ENCODE measurements at regions not wholly inside any gene's neighbourhood (a gene's known extent, or its start where the extent isn't known, plus 50 kb on each side); places are given as distances from the start of the nearest gene placed in this dataset.

- no TSS peak for BruUV-seq (replicated peaks)
- no peak overlapping the region for H3K27ac ChIP-seq (ENCODE audit: control insufficient read depth, insufficient read depth)
- CTCF ChIA-PET, result interaction anchor here (1.0 kb wide), 1 partner anchor 16 kb away, joined by 3 read pairs; no protein-coding TSS in a partner anchor
- 0% methylated on average over 2 of the region's 2 CpGs for WGBS (ENCODE audit: insufficient coverage, insufficient replicate concordance, low lambda C conversion rate, missing lambda C conversion rate)
- DNase-seq (ENCODE audit: low read depth, low spot score) (no peak), ATAC-seq (no peak), FAIRE-seq (no peak)
- H3K9me3 ChIP-seq (replicated peaks; ENCODE audit: control insufficient read depth, insufficient read depth, low read length), result no peaks in the 10 kb centered on the region
- H3K27me3 ChIP-seq (replicated peaks in 1 of 2; ENCODE audit: control insufficient read depth in 2 of 2, insufficient read depth in 2 of 2, low read length in 1 of 2), result peaks cover 0 to 11% of the 10 kb centered on the region in 2 experiments; a peak in 3 of 4 replicates
- TF ChIP-seq MXI1 (IDR thresholded peaks at IDR 0.05; ENCODE audit: low read depth, low read length) (no peak), MAX (IDR thresholded peaks at IDR 0.05; ENCODE audit: low read depth, low read length) (no peak)
- POLR2A ChIA-PET, result no interaction called here
- SMC1A ChIA-PET (ENCODE audit: uncharacterized antibody, unreplicated experiment), result no interaction called here
- H2AFZ ChIP-seq (ENCODE audit: control insufficient read depth, low read depth, low read length), result no peak overlapping the region
- no peak overlapping the region for H3K4me2 ChIP-seq (ENCODE audit: control insufficient read depth, insufficient read depth)
- no peak overlapping the region for H3K4me3 ChIP-seq
- intact Hi-C loops (cut with micrococcal nuclease; ENCODE audit: unreplicated experiment) (no loop called here), in situ Hi-C loops (cut with MboI) (no loop called here)
- H4K20me1 ChIP-seq (ENCODE audit: control insufficient read depth, insufficient read depth), result no peaks in the 10 kb centered on the region
- RAD21 ChIA-PET (ENCODE audit: unreplicated experiment), result no interaction called here
- no peaks in the 10 kb centered on the region for H3K79me2 ChIP-seq (ENCODE audit: control insufficient read depth, insufficient read depth, low read length)
- H3K4me1 ChIP-seq (ENCODE audit: control insufficient read depth, insufficient read depth, low read length), result no peaks in the 10 kb centered on the region
- no peaks in the 10 kb centered on the region for H3K36me3 ChIP-seq (ENCODE audit: control insufficient read depth in 2 of 2, insufficient read depth in 2 of 2, low read length in 1 of 2)
- H3K9ac ChIP-seq (ENCODE audit: control insufficient read depth, insufficient read depth, low read length), result no peak overlapping the region
Observed at GRCh38 chr5:135221696-135222095, 177.3 kb downstream of the MACROH2A1 start.

GRCh38 chr5:135221187-135221473 lies 177.9 kb downstream of the MACROH2A1 start:
- SMC1A ChIA-PET (ENCODE audit: uncharacterized antibody, unreplicated experiment), result no interaction called here
- 30% methylated on average over 3 of the region's 3 CpGs for WGBS (ENCODE audit: insufficient coverage, insufficient replicate concordance, low lambda C conversion rate, missing lambda C conversion rate)
- BruUV-seq (replicated peaks), result no TSS peak
- no peak for TF ChIP-seq HDAC2 (IDR thresholded peaks at IDR 0.05)
- TF ChIP-seq CHD1 (IDR thresholded peaks at IDR 0.05; ENCODE audit: low read depth, low read length), result no peak
- TF ChIP-seq MTA2 (IDR thresholded peaks at IDR 0.05; ENCODE audit: low read depth), result no peak
- no peak for TF ChIP-seq NFYA (IDR thresholded peaks at IDR 0.05; ENCODE audit: borderline replicate concordance, low read depth, low read length)
- TF ChIP-seq ZBTB33 (IDR thresholded peaks at IDR 0.05), result no peak
- TF ChIP-seq REST (IDR thresholded peaks at IDR 0.05; ENCODE audit: low read depth, low read length), result no peak
- no peak for TF ChIP-seq KDM1A (IDR thresholded peaks at IDR 0.05; ENCODE audit: borderline replicate concordance)
- TF ChIP-seq SMARCA5 (IDR thresholded peaks at IDR 0.05), result no peak
- no peak for TF ChIP-seq SKIL (IDR thresholded peaks at IDR 0.05; ENCODE audit: low read depth, poor library complexity, severe bottlenecking)
- TF ChIP-seq ZNF217 (IDR thresholded peaks at IDR 0.05), result no peak

More at GRCh38 chr5:135221187-135221473, 177.9 kb downstream of the MACROH2A1 start:
- no peak overlapping the region for H3K27ac ChIP-seq (ENCODE audit: control insufficient read depth, insufficient read depth)
- ChIA-PET POLR2A (no interaction called here), CTCF (no interaction called here), RAD21 (ENCODE audit: unreplicated experiment) (no interaction called here)
- DNase-seq (ENCODE audit: low read depth, low spot score) (no peak), FAIRE-seq (no peak), ATAC-seq (no peak)
- H3K27me3 ChIP-seq (replicated peaks in 1 of 2; ENCODE audit: control insufficient read depth in 2 of 2, insufficient read depth in 2 of 2, low read length in 1 of 2), result peaks cover 0 to 11% of the 10 kb centered on the region in 2 experiments; a peak in 3 of 4 replicates
- H3K79me2 ChIP-seq (ENCODE audit: control insufficient read depth, insufficient read depth, low read length), result no peaks in the 10 kb centered on the region
- intact Hi-C loops (cut with micrococcal nuclease; ENCODE audit: unreplicated experiment), result no loop called here
- no peaks in the 10 kb centered on the region for H3K36me3 ChIP-seq (ENCODE audit: control insufficient read depth in 2 of 2, insufficient read depth in 2 of 2, low read length in 1 of 2)
- H4K20me1 ChIP-seq (ENCODE audit: control insufficient read depth, insufficient read depth), result no peaks in the 10 kb centered on the region
- in situ Hi-C loops (cut with MboI), result no loop called here
- H3K4me1 ChIP-seq (ENCODE audit: control insufficient read depth, insufficient read depth, low read length), result no peaks in the 10 kb centered on the region
- no peak overlapping the region for H2AFZ ChIP-seq (ENCODE audit: control insufficient read depth, low read depth, low read length)
- no peak overlapping the region for H3K4me2 ChIP-seq (ENCODE audit: control insufficient read depth, insufficient read depth)
- H3K4me3 ChIP-seq, result no peak overlapping the region
- H3K9ac ChIP-seq (ENCODE audit: control insufficient read depth, insufficient read depth, low read length), result no peak overlapping the region
- H3K9me3 ChIP-seq (replicated peaks; ENCODE audit: control insufficient read depth, insufficient read depth, low read length), result no peaks in the 10 kb centered on the region
